OCI-LY1 (cell line): ENCODE measurements at regions not wholly inside any gene's neighbourhood (a gene's known extent, or its start where the extent isn't known, plus 50 kb on each side); places are given as distances from the start of the nearest gene placed in this dataset.

ENCODE experiments used
- CTCF ChIP-seq: fragments of 200-600 bp; sonication (generic), shearing (Covaris generic); IDR thresholded peaks from 2 replicates; pipeline ENCODE4 v1.5.1; 2017; ENCODE audit warnings: mild to moderate bottlenecking, antibody characterized with exemption, low read length, moderate library complexity, mixed read lengths
- EZH2 ChIP-seq: fragments of 200-600 bp; sonication (generic), shearing (Covaris generic); IDR thresholded peaks from 2 replicates; pipeline ENCODE4 v1.8.0; 2017; ENCODE audit warnings: borderline replicate concordance, mixed run types, mild to moderate bottlenecking, antibody characterized with exemption, low read length, moderate library complexity, mixed read lengths

DNA sequence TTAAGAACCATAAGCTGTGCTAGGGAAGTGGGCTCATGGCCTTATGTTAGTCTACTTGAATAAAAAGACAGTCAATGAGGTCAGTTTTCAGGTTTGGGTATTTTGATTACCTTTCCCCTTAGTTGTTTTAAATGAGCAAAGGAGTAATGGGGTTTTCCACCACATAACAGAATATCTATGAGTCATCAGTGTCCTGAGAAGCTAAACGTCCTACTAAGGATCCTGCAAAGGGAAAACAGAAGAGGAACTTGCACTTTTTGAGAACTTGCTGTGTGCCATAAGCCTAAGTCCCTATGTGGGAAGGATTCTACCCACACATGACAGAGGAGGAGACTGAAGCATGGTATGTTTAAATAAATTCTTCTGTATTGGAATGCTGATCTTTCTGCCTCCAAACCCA lies 292.8 kb upstream of the TMC3 start:
- no peak for TF ChIP-seq CTCF
- no peak for TF ChIP-seq EZH2
